ENCODE measurements at regions not wholly inside any gene's neighbourhood (a gene's known extent, or its start where the extent isn't known, plus 50 kb on each side); places are given as distances from the start of the nearest gene placed in this dataset.
"Not testable (repeated sequence)": the region's sequence is repeated elsewhere in the genome, so short reads cannot be mapped to it uniquely, and the experiment has no call there.

DNA sequence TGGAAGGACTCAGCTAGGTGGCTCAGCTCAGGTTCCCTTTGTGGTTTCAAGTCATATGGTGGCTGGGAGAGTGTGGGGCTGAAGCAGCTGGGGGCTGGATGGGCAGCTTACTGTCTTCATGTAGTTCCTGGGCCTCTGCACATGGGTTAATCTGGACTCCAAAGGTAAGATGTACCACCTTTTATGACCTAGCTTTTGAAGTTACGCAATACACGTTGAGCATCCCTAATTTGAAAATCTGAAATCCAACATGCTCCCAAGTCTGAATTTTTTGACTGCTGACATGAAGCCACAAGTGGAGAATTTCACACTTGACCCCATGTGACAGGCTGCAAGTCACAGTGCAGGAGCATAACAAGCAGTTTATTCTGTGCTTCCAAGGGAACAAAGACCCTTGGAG lies 173.7 kb downstream of the KBTBD8 start:
- BruUV-seq (replicated peaks) = no TSS peak
- CTCF ChIA-PET (ENCODE audit: unreplicated experiment) = no interaction called here
- H3K4me3 ChIP-seq (ENCODE audit: low read depth, low read length, poor library complexity, severe bottlenecking) = no peak overlapping the region

DNA sequence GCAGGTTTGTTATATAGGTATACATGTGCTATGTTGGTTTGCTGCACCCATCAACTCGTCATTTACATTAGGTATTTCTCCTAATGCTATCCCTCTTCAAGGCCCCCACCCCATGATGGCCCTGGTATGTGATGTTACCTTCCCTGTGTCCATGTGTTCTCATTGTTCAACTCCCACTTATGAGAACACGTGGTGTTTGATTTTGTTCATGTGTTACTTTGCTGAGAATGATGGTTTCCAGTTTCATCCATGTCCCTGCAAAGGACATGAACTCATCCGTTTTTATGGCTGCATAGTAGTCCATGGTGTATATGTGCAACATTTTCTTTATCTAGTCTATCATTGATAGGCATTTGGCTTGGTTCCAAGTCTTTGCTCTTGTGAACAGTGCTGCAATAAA lies 175.0 kb downstream of the KBTBD8 start:
- H3K79me2 ChIP-seq (ENCODE audit: insufficient read depth, low read depth, low read length); H3K9me2 ChIP-seq (ENCODE audit: insufficient read depth, low read length); H2AFZ ChIP-seq (ENCODE audit: low read length); H3K4me3 ChIP-seq (ENCODE audit: low read depth, low read length, poor library complexity, severe bottlenecking); H3K4me1 ChIP-seq (ENCODE audit: insufficient read depth, low read length, poor library complexity, severe bottlenecking); CTCF ChIA-PET (ENCODE audit: unreplicated experiment); DNase-seq (ENCODE audit: low spot score); intact Hi-C loops (cut with micrococcal nuclease; ENCODE audit: unreplicated experiment); BruUV-seq (replicated peaks); H3K36me3 ChIP-seq (ENCODE audit: insufficient read depth, low read length); H3K27ac ChIP-seq (ENCODE audit: low read depth, low read length, poor library complexity, severe bottlenecking); H3K4me2 ChIP-seq (ENCODE audit: low read length); H3K9me3 ChIP-seq (ENCODE audit: low read length); H4K20me1 ChIP-seq (ENCODE audit: insufficient read depth, low read length): not testable (repeated sequence)
- POLR2A ChIA-PET = interaction anchor here (0.6 kb wide), 1 partner anchor 1383 kb away, joined by 4 read pairs; no protein-coding TSS in a partner anchor

More for the DNA sequence above, 173.7 kb downstream of the KBTBD8 start:
- intact Hi-C loops (cut with micrococcal nuclease; ENCODE audit: unreplicated experiment) = no loop called here
- Histone ChIP-seq H3K9me2 (ENCODE audit: insufficient read depth, low read length) (no peaks in the 10 kb centered on the region), H3K27ac (ENCODE audit: low read depth, low read length, poor library complexity, severe bottlenecking) (no peak overlapping the region), H4K20me1 (ENCODE audit: insufficient read depth, low read length) (no peaks in the 10 kb centered on the region), H3K9me3 (ENCODE audit: low read length) (no peaks in the 10 kb centered on the region), H3K4me1 (ENCODE audit: insufficient read depth, low read length, poor library complexity, severe bottlenecking) (no peaks in the 10 kb centered on the region), H3K36me3 (ENCODE audit: insufficient read depth, low read length) (no peaks in the 10 kb centered on the region), H3K79me2 (ENCODE audit: insufficient read depth, low read depth, low read length) (no peaks in the 10 kb centered on the region), H2AFZ (ENCODE audit: low read length) (no peak overlapping the region), H3K4me2 (ENCODE audit: low read length) (no peak overlapping the region)
- POLR2A ChIA-PET = interaction anchor here (0.6 to 0.7 kb wide), 3 partner anchors 60 to 939 kb away, joined by 3 read pairs; no protein-coding TSS in a partner anchor
- DNase-seq (ENCODE audit: low spot score) = no peak
- TF ChIP-seq EZH2phosphoT487 (IDR thresholded peaks at IDR 0.05; ENCODE audit: borderline replicate concordance, low read depth, low read length) = no peak
- TF ChIP-seq, protein P1, sequence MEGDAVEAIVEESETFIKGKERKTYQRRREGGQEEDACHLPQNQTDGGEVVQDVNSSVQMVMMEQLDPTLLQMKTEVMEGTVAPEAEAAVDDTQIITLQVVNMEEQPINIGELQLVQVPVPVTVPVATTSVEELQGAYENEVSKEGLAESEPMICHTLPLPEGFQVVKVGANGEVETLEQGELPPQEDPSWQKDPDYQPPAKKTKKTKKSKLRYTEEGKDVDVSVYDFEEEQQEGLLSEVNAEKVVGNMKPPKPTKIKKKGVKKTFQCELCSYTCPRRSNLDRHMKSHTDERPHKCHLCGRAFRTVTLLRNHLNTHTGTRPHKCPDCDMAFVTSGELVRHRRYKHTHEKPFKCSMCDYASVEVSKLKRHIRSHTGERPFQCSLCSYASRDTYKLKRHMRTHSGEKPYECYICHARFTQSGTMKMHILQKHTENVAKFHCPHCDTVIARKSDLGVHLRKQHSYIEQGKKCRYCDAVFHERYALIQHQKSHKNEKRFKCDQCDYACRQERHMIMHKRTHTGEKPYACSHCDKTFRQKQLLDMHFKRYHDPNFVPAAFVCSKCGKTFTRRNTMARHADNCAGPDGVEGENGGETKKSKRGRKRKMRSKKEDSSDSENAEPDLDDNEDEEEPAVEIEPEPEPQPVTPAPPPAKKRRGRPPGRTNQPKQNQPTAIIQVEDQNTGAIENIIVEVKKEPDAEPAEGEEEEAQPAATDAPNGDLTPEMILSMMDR (conservative IDR thresholded peaks at IDR 0.05; ENCODE audit: low read length) = no peak

DNA sequence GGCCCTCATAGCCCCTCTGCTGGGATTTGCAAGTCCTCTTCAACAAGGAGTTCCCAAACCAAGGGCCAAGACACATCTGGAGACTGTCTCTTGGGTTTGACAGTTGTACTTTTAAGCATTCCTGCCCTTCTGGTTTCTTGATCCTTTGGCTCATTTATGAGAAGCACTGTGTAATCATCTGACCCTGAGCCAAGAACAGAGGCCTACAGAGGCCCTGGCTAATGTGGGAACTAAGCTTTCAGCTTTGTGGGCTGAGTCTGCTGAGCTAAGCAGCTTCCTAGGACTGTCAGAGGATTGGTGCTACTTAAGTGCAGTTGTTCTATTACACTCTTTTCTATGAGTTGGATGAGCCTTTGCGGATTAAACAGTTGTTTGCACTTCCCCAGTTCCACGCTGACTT lies 178.3 kb downstream of the KBTBD8 start:
- POLR2A ChIA-PET = no interaction called here
- H3K9me3 ChIP-seq (ENCODE audit: low read length) = no peaks in the 10 kb centered on the region
- BruUV-seq (replicated peaks) = no TSS peak

More for the DNA sequence above, 178.3 kb downstream of the KBTBD8 start:
- no peaks in the 10 kb centered on the region for H3K36me3 ChIP-seq (ENCODE audit: insufficient read depth, low read length)
- no peaks in the 10 kb centered on the region for H3K4me1 ChIP-seq (ENCODE audit: insufficient read depth, low read length, poor library complexity, severe bottlenecking)
- DNase-seq (ENCODE audit: low spot score) = no peak
- no peak overlapping the region for H3K4me3 ChIP-seq (ENCODE audit: low read depth, low read length, poor library complexity, severe bottlenecking)
- no peak overlapping the region for H3K4me2 ChIP-seq (ENCODE audit: low read length)
- H3K9me2 ChIP-seq (ENCODE audit: insufficient read depth, low read length) = no peaks in the 10 kb centered on the region
- H4K20me1 ChIP-seq (ENCODE audit: insufficient read depth, low read length) = no peaks in the 10 kb centered on the region
- TF ChIP-seq EZH2phosphoT487 (IDR thresholded peaks at IDR 0.05; ENCODE audit: borderline replicate concordance, low read depth, low read length) = no peak
- TF ChIP-seq, protein P1 (conservative IDR thresholded peaks at IDR 0.05; ENCODE audit: low read length) = no peak
- H3K79me2 ChIP-seq (ENCODE audit: insufficient read depth, low read depth, low read length) = no peaks in the 10 kb centered on the region
- intact Hi-C loops (cut with micrococcal nuclease; ENCODE audit: unreplicated experiment) = no loop called here
- H3K27ac ChIP-seq (ENCODE audit: low read depth, low read length, poor library complexity, severe bottlenecking) = no peak overlapping the region
- CTCF ChIA-PET (ENCODE audit: unreplicated experiment) = no interaction called here
- H2AFZ ChIP-seq (ENCODE audit: low read length) = no peak overlapping the region
